ENCODE measurements at regions not wholly inside any gene's neighbourhood (a gene's known extent, or its start where the extent isn't known, plus 50 kb on each side); places are given as distances from the start of the nearest gene placed in this dataset.

DNA sequence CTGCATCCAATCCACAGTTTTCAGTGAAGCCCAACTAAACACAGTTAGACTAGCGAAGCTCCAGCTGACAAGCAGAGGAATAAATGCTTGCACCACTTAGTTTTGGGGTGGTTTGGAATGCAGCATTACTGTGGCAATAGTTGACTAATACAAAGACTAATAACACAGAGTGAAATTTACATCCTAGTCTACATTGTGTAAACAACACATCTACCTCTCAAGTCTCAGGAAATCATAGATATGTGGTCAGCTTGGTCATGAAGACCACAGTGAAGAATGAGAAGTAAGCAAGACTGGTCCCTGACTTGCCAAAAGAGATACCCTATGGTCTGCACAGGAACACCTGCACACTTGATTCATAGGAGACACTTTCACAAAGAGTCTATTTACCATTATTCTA is 155.1 kb upstream of the TANK start:
- no peak for DNase-seq

DNA sequence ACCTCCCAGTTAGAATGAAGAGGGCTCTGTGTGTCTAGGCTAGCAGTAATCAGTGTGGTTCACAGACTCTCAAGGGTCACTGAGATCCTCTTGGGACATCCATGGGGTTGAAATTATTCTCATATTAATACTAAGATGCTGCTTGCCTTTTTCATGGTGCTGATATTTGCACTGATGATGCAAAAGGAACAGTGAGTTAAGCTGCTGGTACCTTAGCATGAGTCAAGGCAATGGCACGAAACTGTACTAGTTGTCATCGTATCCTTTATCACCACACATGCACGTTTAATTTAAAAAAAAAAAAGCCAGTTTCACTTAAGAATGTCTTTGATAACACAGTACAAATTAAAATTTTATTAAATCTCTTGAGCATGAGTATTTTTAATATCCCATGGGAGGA is 151.9 kb upstream of the TANK start:
- DNase-seq, result no peak

DNA sequence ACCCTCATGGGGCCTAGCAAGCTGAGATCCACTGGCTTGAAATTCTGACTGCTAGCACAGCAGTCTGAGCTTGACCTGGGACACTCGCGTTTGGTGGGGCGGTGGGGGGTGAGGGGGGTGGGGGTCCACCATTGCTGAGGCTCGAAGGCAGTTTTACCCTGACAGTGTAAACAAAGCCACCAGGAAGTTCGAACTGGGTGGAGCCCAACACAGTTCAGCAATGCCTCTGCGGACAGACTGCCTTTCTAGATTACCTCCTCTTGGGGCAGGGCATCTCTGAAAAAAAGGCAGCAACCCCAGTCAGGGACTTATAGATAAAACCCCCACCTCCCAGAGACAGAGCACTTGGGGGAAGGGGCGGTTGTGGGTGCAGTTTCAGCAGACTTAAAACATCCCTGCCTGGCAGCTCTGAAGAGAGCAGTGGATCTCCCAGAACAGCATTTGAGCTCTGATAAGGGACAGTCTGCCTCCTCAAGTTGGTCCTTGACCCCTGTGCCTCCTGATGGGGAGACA is 149.7 kb upstream of the TANK start:
- no peak for DNase-seq

DNA sequence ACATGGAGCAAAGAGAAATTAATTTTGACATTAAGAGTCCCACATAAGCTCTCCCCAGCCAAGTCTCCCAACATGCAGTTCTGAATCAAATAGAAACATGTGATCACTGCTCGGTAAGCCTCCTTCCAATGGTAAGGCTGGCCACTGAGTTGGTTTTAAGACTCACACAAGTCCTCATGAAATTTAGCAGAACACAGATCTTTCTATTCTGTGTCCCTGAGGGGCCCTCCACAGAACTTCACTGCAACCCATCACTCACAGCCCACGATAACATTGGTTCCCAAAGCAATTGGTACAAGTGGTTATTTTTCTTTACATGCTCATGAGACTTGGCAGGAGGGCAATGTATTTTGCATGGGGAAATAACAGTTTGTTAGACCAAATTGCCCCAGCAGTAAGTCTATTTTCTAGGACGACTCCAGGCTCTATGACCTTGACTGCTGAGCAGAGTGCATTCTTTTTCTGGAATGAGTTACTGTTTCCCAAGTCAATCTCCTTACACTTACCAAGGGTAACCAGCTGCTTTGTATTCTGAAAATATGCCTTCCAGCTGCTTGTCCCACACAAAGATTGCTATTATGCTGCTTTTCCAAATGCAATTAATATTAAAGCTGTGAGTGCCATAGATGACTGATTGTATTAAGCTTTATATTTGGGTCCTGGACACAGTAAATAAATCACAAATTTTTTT is 142.3 kb upstream of the TANK start:
- no peak for DNase-seq

DNA sequence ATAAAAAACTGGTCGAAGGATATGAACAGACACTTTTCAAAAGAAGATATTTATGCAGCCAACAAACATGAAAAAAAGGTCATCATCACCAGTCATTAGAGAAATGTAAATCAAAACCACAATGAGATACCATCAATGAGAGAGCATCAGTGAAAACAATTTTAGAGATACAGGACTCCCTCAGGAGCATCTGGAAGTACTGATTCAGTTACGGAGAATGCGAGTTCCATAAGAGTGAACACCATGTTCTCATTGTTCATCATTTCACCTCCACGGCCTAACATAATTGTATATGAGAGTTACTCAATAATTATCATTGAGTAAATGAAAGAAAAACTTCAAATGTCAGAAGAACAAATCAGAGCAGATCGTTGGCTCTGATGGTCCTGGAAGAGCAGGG is 140.9 kb upstream of the TANK start:
- no peak for DNase-seq

DNA sequence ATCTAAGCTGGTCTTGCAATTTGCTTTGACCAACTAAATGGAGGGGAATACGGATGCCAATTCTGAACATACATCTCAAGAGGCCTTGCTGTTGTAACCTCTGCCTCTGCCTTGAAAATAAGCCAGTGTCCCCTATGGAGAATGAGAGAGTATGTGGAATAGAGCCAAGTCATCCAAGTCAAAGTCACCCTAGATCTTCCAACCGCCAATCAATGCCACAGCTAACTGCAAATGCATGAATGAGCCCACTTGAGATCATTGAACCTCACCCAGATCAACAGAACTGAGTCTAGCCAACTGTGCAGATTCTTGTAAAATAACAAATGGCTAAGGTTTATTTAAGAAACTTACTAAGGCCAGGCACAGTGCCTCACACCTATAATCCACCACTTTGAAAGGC is 139.8 kb upstream of the TANK start:
- no peak for DNase-seq

DNA sequence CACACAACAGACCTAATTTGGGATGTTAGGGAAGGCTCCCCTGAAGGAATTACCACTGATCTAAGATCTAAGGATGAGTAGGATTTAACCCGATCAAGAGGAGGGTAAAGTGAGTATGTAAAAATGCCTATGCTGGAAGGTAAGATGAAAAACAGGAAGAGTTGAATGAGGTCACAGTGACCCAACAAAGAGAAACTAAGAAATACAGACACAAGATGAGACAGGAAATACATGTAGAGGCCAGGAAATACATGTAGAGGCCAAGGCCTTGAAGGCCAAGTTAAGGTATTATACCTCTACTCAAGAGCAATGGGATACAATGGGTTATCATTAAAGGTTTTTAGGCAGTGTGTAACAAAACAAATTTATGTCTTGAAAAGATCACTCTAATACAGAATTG is 131.6 kb upstream of the TANK start:
- DNase-seq, result no peak

DNA sequence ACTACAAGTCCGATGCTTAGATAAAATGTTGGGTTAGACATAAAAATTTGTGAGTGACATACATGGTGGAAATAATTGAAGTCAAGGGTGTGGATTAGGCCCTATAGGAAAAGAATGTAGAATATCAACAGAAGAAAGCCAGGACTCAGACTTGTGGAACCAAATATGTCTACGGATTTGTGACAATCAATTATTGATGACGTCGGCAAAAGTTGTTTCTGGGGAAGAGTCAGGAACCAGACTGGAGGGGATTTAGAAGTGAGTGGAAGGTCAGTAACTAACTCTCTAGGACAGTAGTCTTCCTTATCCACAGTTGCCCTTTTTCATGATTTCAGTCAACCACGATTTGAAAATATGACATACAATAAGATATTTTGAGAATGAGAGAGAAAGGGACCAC is 130.9 kb upstream of the TANK start:
- DNase-seq, result no peak

DNA sequence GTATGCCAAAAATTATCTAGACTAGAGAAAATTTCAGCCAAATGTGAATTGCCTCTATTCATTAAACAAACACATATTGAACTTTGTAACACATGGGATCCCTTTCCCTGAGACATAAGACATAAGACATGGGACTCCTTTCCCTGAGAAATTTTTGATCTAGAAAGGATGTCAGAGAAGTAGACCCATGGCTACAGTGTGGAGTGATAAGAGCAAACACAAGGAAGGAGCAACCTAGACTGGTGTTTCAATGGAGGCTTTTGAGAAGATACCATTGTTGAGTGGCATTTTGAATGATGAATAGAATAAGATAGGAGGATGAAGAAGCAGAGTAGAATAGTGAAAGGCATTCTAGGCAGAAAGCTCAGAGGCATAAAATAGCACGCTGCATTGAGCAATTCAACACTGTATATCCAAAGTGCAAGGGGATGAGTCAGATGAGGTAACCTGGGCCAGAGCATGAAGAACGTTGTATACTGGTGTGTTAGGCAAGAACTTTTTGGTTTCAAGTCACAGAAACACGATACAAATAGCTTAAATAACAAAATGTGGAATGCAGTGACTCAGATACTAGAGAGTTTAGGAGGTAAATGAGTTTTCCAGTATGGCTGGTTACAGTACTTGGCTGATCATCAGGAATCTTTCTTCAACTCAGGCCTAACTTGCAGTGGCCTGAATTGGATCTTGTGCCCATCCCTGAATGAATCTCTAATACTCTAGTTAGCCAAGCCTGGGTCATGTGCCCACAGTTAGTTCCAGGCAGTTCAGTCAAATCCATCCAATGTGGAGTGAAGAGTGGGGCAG is 129.8 kb upstream of the TANK start:
- DNase-seq, result no peak

DNA sequence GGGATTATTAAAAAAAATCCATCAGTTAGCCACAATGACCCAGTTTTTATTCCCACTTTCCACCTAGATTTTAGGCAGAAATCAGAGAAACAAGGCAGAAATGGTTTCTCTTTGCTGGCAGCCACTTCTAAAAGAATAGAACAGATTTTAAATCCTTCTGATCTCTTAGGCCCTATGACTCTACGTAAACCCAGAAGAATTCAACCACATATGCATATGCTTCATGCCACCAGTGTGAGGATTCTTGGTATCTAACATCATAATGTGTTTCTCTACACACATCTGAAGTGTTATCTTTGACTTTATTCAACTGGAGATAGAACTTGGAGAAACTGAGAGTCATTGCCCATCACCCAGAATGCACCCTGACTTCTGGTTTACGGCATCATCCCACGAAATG is 128.7 kb upstream of the TANK start:
- no peak for DNase-seq

DNA sequence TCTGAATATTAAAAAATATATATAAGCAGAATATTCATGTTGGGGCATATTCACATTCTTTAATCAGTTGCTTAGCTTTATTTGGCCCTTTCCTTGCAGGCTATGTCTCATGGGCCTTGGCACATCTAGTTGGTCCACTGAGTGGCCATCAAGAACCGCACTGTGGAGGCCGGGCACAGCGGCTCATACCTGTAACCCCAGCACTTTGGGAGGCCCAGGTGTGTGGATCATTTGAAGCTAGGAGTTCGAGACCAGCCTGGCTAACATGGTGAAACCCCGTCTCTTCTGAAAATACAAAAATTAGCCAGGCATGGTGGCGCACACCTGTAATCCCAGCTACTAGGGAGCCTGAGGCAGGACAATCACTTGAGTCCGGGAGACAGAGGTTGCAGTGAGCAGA is 127.6 kb upstream of the TANK start:
- DNase-seq, result no peak

DNA sequence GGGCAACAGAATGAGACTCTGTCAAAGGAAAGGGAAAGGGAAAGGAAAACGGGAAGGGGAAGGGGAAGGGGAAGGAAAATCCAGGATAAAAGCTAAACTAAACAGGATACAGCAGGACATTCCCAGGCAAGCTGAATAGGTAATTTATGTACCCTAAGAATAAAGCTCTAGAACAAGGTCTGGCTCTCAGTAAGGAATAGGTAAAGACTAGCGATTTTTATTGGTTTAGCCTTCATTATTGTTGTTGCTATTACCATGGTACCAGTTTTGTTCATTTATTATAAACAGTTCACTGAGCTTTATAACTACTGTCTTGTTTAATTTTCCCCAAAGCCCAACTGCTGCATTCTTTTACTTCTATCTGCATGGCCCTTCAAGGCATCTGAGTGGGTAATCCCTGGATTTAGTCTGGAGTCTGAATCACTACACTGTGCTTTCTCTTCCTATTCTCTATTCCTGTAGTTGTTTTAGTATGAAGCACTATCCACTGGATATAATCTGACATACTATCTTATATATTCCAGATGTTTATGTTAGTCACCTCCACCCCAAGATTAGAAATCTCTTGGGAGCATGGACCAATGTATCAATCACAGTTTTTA is 127.1 kb upstream of the TANK start:
- DNase-seq, result no peak

DNA sequence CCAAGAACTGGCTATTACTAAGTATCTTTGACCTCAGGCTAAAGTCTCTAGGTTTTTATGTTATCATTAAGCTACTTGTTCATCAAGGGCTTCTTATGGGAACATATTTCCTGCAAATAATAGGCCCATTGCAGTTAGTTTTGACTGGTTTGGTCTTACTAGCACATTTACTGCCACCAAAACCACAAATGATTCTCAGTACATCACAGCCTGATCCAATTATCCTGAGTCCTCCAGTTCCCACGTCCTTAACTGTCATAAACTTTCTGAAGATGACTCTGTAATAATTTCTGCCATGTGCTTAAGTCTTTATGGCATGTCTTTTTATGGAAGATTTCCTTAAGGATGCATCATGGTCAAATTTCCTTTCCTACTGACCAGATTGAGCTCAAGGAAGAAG is 123.3 kb upstream of the TANK start:
- DNase-seq, result no peak

DNA sequence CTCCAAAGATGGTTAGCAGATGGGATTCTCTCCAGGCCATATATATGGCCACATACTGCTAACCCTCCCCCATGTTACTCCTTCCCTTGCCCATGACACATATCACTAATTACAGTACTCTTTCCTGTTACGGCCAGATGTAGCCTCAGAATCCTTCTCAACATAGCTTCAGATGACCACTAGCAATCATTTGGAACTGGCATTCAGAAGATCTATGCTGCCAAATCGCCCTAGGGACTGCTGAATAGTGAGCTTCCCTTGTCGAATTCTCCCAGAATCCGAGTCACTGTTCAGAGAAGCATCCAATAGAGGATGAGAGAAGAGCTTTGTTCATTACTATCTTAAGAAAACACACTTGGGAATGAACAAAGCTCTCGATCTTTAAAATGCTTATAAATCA is 121.2 kb upstream of the TANK start:
- no peak for DNase-seq

DNA sequence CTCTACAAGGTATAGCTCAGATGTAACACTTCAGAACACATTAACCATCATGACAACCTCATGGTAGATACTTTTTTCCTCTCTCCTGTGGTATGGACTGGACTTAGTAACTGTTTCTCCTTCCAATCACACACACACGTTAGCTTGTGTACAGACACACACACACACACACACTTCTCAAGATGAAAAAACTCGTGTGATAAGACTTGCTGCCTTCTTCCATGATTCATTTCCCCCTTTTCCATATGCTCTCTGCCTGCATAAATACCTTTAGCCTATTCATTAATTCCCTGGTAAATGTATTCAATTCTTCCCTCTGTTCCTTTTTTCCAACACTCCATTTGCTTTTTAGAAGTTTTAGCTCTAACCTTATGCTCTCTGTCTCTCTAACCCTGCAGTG is 118.9 kb upstream of the TANK start:
- no peak for DNase-seq

DNA sequence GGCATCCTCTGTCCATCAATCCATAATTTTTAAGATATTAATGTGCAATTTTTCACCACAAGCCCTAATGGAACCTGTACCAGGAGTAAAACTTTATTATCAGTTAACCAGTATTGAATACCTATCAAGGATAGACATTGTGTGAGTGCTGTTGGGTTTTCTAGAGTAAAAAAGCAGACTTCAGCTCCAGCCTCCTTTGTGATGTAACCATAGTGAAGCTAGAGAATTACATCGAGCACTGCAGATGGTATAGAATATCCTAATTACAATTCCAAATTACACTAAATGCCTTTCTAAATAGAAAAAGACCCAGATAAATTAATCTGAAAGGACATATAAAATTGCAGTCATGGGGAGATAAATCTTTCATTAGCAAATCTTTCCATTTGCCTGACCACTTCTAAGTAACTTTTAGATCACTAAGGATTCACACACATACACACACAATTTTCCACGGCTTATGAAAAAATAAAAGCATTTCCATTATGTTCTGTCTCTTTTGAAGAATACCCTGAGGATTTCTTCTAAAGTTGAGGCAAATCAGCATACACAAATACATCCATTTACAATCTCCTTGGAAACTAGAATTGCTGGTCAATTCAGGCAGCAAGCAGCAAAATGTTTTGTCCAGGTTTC is 117.1 kb upstream of the TANK start:
- no peak for DNase-seq

DNA sequence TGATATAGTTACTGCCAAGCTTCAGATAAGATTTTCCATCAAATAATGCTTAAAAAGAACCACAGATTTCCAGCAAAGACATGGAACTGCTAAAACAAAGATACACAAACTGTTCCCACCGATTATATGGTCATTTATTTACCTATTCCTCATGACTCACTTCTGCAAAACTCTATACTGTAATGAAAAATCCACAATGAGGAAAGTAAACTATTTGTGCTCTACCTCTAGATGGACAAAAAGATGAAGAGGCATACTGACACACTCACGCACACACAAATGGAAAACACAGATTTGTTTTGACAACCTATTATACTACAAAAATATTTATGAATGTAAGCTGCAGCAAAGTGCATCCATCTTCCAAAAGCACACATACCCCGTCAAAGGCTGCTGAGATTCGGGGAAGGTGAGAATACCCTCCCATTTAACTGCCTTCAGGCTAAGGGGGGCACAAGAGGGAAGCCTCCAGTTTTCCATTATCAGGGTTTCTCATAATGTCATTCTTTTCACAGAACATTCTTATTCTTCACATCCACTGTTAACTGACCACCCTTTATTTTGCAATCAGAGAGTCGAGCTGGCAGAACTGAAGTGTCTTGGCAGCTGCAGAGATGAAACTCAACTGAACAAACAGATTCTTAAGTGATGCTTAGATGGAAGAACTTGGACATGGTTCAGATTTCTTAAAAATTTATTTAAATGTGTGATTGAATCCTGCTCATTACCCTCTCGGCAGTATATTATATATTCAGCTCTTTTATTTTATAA is 115.9 kb upstream of the TANK start:
- no peak for DNase-seq

DNA sequence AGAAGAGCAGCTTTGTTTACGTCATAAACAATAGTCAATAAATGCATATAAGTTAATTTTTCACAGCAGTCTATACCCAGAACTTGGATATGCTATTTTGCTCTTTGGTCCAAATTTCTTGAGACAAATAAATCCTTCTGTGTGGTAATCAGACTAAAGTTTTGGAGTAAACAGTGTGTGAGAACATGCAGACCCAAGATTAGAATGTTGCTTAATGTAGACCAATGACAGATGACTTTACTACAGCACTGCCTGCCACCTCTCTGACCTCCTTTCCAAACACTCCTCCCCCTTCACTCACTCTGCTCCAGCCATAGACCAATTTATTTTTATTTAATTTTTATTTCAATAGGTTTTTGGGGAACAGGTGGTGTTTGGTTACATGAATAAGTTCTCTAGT is 115.3 kb upstream of the TANK start:
- no peak for DNase-seq

DNA sequence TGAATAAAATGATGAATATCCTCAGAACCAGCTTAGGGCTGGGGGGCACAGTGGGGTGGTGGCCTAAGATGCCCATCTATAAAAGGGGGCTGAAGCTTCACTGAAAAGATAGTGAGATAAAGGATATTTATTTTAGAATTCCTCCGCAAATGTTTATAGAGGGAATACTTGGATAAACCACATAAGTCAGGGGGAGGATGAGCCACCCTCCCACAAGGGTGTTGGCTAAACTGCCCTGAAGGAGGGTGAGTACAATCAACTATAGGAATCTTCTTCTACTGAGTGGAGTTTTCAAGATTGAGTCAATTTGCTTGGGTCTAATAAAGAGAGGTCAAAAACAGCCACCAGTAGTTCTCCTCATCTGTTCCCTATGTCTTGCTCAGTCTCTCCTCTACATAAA is 114.5 kb upstream of the TANK start:
- no peak for DNase-seq

DNA sequence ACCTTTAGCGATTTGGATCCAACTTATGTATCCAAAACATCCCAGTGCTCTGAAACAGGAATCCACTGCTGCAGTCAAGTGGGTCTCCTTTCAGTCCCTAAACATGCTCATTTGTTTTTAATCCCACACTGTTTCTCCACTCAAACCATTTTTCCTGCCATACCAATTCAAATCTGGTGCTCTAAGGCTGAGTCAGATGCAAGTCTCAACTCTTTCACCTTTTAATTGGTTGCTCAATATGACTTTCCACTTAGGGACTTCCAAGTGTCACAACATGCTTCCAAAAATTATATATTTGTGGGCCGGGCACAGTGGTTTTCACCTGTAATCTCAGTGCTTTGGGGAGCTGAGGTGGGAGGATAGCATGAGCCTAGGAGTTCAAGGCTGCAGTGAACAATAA is 113.4 kb upstream of the TANK start:
- DNase-seq, result no peak

DNA sequence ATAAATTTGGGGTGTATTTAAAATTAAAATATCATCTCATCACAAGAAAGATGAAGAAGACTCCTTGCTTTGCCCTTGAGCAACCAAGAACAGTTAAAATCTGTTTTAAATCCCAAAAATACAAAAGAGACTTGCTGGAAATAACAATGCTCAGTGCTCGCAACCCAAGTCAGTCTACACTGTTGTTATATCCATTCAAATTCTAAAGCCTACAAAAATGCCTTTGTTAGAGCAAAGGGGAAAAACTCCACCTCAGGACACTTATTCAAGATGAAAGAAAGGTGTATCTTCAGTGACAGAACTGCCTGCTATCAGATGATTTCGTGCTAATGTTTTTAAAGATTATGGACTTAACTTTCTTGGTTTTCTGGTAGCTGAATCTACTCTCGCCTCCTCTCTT is 111.9 kb upstream of the TANK start:
- DNase-seq, result no peak
